DMS53 (cell line): ENCODE measurements at regions not wholly inside any gene's neighbourhood (a gene's known extent, or its start where the extent isn't known, plus 50 kb on each side); places are given as distances from the start of the nearest gene placed in this dataset.
A peak's percentile ranks its signal among the peaks of the same experiment; 100 is the strongest.

Source experiments
- DNase-seq: peaks from one replicate; lab custom pipeline; 2025; lab: John Stamatoyannopoulos, UW

DNA sequence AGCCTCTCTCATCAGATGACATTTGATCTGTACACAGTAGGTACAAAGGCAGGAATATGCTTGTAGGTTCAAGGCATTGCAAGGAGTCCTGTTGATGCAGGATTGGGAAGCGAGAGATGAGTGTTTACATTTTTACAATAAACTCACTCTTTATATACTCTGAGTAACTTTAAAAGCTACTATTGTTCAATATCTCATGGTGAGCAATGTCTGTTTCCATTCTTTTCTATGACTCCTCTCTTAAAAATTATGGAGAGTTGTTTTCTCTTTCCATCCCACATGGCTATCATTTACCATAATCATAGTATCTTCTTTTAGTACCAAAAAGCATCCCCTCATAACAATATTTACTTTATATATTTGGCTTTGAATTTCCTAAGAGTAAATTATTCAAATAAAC, 314.0 kb upstream of the CDIN1 start:
- no peak for DNase-seq

DNA sequence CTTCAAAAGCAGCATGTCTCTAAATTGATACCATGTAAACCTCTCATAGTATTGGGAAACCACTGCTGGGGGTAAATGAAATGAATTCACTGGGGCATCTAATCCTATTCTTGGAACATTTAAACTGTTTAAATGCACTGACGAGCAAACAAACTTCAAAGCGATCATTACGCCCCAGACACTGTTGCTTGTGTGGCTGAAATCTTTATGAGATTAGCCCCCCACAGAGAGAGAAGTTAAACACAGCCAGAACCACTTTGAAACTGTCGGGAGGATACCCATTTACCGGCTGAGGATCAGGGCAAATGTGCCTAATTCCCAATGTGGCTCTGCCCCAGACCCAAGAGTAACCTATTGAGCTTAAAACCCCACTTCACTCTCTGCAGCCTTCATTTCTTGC, 308.4 kb upstream of the CDIN1 start:
- DNase-seq: no peak

DNA sequence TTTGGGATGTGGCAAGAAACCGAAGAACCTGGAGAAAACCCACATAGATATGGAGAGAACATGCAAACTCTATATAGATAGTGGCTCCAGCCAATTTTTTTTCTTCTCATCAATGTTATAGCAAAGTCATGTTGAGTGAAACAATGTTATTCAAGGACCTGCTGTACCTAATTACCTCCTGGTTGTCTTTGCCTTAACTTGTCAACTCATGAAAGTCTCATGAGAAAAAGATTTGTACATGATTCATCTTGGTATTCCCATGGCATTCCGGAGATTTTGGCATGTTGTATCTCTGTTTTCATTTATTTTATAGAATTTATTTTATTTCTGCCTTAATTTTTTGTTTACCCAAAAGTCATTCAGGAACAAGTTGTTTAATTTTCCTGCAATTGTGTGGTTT, 303.8 kb upstream of the CDIN1 start:
- no peak for DNase-seq

DNA sequence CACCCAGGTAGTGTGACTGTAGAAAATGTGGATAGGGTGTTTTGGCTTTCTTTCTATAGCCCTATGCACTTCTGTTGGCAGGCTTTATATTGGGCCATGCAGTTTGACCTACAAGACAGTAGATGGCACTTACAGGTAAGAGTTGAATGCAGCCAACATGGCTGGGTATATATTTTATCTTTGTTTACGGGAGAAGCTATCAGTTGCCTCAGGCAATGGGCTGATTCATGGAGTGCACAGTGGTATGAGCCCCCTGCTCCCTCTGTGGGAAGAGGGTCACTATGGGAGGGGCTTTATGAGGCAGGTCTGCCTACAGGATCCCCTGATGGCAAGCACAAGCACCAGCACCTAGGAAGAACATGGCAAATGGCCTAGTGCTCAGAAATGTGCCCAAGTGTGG, 301.2 kb upstream of the CDIN1 start:
- peak; percentile 51 for DNase-seq

DNA sequence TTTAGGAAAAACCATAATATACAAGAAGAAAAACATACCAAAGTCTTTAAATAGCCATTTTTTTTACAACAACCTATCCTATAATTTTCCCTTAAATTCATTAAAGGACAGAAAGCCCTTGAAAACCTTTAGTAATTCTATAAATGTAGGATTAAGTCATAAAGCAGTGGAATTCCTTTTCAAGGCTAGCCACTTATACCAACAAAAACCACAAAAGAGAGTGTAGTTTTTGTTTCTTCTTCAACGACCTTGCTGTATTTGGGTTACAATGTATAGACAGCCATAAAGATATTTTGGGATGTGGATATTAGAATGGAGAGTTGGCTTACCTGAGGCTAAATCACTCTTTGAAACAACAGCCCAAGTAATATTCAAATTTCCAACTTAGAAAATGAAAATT, 296.6 kb upstream of the CDIN1 start:
- DNase-seq: no peak

DNA sequence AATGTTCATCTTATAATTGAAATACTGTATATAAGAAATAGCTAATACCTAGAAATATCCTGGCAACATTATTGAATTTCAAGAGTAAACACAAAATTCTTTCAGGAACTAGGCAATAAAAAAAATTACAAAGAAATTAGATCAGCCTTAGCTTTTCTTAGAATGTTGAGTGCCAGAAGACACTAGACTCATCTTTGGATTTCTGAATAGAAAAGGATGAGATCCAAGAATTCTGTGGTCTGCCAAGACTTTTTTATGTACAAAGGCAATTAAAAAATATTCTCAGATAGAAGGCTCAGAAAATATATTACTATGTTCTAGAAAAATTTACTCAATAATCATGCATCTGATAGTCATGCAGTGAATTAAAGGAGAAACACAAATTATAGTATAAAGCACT, 294.5 kb upstream of the CDIN1 start:
- DNase-seq: no peak

DNA sequence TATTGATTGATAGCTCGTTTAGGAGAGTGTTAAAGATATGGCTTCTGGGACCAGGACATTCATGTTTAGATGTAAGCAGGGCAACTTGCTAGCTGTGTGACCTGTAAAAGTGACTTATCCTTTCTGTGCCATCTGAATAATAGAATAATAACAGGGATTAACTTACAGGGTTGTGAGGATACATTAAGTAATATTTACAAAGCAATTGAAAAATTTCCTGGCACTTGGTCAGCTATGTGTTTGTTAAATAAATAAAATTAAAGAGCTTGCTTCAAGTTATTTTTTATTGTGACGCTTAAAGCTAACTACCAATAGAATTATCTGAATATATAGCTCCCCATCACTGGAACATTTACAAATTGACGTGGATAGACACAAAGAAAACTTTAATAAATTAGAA, 287.9 kb upstream of the CDIN1 start:
- DNase-seq: peak; percentile 67

DNA sequence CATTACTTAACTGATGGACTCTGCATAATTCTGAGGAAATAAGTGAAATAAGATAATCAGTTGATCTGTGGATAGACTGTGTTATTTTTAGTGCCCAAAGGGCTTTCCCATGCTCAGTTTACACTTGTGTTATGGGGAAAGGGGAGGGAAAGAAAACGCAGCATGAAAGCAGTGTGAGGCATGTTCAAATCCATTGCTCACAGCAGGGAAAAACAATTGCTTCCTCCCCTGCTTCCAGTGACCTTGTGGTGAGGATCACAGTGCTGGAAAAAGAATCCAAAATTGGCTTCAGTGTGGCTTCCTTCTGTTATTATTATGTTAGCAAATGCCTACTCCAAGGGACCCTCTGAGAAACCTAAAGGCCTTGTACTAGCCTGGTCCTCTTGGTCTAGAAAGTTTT, 285.1 kb upstream of the CDIN1 start:
- DNase-seq: no peak

DNA sequence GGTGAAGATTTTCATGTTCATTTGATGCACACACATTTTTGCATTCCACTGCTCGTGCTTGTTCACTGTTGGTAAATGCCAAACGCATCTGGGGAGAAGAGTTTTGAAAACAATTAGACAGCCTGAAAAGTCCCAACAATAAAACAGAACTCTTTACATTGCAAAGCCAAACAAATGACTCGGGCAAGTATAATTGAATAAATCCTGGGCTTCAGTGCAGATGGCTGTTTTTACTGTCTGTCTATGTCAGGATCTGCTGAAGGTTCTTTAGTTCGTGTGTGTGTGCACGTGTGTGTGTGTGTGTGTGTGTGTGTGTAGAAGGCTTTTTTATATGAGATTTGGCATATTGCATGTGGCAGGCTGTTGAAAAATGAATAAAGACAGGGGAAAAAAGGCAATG, 277.5 kb upstream of the CDIN1 start:
- DNase-seq: no peak

DNA sequence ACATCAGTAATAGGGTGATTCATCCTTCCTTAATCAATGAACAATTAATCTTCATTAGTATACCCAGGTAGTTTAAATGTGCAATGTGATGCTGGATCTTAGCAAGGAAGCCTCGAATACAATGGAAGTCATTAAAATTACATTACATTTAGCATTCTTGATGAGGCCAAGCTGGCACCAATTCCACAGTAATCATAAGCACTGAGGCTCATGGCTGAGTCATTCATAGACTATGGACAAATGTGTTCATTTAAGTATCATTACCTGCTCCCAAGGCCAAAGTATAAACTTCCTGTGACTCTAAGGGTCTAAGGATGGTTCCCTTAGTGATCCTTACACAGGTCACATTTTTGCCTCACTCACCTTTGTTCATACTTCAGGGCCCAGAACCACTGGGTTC, 266.4 kb upstream of the CDIN1 start:
- no peak for DNase-seq

DNA sequence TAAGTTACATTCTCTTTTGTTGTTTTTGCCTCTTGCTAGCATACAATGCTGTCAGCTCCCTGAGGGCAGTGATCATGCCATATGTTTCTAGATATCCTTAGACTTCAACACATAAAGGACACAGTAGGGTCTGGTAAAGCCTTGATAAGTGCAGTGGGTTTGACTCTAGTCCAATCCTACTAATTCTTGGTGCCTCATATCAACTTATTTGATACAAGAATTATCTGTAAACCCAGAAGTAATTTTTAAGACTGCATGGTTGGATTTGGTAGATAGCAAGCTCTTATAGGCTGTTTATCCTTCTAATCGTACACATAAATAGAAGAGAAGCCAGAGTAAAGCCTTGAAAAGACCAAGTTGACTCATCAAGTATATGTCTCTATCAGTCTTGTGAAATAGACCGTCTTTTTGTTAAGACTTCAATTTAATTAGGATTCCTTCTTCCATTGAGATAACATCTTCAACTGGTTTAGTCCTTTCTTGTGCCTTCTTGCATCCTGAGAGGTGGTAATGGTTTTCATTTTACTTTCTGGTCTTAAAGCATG, 265.6 kb upstream of the CDIN1 start:
- DNase-seq: no peak

DNA sequence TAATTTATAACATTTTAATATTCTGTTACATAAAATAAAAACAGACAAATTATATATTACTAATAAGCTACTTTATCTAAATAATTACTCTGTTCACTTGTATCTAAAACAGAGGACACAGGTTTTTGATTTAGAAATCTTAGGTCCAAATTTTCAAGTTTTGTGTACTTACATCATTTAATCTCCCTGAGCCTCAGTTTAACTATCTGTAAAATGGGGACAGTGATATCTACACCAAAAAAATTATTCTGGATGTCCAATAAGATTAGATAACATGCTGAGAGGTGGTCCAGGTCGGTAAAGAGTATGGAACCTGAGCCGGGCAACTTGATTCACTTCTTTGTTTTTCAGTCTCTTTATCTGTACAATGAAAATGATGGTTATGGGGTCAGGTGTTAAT, 263.8 kb upstream of the CDIN1 start:
- no peak for DNase-seq

DNA sequence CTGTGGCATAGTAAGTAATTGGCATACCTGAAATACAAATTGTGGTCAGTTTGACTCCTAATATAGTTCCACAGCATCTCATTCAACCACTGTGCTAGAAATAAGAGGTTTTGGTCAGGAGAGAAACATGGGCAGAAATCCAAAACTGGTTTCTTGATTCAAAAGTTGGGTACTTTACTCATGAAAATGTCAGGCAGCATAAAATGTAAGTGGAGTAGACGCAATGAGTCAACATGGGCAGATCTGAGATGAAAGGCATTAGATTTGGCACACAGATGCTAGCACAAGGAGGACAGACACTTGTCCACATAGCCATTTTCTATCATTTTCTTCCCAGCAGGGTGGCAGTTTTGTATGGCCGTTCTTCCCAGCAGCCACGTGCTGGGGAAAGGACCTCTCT, 255.8 kb upstream of the CDIN1 start:
- DNase-seq: no peak

DNA sequence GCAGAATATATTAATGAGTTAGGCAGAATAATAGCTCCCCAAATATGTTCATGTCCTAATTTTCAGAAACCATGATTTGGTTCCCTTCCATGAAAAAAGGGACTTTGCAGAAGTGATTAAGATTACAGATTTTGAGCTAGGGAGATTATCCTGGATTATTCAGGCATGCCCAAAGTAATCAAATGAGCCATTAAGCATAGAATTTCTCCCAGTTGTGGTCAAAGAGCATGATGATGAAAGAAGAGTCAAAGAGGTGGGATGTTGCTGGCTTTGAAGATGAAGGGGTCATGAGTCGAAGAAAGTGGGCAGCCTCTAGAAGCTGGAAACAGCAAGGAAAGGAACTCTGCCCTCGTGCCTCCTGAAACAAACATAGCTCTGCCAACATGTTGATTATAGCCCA, 254.2 kb upstream of the CDIN1 start:
- no peak for DNase-seq

DNA sequence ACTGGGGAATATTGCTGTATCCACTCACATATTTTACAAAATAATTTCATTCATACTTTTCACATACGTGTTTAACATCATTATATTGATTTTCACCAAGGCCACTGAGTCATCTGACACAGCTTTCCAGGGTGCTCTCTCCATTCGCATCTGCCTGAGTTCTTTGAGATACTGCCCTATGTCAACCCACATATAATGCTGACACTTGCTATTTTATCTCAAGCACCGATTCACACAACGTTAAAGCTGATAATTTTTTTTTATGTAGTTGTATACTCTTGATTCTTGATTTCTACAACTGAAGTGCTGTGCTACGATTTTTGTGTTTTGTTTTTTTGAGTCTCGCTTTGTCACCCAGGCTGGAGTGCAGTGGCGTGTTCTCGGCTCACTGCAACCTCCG, 249.8 kb upstream of the CDIN1 start:
- DNase-seq: no peak

DNA sequence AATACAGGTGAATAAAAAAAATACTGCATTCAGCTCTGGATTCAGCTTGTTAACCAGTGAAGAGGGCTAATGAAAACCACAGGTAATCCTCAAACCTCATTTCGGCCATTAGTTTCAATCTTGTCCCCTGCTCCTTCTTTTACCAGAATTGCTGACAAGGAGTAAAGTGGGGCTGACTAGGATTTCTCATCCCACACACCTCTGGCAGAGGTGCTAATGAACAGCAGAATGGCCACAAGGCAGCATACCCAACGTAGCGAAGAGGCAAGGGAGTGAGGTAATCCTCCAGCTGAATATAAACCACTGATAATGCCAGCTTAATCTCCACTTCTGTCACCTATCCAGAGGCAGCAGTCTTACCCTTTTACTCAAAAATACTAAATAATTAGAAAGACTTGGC, 248.8 kb upstream of the CDIN1 start:
- DNase-seq: no peak

DNA sequence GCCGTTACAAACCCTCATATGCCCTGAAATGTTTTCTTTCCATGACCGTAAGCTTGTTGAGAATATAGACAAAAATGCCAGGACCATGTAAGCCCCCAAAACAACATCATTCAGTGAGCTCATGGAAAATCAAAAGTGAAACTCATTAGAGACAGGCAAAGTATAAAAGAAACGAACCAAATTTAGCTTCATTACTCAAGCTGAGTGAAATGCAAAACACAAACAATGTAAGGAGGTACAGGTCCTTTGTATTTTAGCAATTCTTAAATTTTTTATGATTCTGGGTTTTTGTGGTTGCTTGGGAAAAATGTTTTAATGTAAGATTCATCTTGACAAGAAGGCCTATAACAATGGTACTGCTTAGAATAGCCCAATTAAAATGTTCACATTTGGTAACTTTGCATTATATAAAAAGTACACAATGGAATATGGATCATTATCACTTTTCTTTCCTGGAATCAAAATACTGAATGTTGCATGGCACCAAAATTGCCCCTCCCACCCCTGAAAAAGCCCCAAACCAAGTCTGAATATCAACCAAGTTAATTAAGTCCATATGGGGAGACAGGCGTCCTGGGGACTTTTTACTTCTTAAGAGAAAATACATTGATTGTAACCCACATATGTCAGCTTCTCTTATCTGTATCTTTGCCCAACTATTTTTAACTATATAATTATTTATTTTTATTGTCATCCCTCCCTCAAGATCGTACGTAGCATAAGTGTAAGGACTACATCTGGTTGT, 247.7 kb upstream of the CDIN1 start:
- no peak for DNase-seq

DNA sequence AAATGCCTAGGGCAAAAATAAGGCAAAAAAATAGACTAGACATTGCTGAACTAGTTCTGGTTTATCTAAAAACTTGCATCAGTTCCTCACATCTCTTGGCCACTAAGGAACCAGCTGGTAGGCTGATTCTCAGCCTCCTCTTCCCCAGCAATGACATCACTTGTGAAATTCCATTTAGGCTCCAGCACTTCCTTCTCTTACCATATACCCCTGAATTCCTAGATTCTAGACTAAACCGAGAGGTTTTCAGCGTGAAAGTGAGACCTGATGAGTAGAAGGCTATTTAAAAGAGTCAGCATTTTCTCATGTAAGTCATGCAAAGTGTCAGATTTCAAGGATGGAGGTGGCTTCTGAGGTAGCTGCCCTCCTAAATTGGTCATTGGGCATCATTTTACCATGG, 247.1 kb upstream of the CDIN1 start:
- DNase-seq: no peak

DNA sequence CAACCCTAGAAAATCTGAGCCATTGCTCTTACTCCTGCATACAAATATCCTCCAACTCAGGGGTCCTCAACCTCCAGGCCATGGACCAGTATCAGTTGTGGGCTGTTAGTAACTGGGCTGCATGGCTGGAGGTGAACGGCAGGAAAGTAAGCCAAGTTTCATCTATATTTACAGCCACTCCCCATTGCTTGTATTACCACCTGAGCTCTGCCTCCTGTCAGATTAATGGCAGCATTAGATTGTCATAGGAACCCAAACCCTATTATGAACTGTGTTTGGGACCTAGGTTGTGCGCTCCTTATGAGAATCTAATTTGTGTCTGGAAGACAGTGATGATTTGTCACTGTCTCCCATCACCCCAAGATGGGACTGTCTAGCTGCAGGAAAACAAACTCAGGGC, 246.5 kb upstream of the CDIN1 start:
- no peak for DNase-seq

DNA sequence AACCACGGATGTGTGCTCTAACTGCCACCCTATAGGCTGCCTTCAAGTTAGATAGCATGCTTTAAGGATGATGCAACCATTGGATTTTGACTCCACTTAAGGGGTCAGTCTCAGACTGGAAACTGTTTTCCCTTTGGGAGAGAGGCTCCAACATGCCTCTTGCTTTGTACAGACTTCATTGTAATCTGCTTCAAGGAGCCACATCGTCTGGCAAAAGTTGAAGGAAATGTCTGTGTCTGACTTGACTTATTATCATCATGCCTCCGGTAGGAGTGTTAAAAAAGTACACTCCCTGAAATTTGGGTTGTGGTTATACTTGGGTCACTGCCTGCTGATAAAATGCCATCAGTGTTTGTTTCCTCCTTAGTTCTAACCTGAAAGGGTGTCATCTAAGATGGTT, 245.4 kb upstream of the CDIN1 start:
- DNase-seq: no peak

DNA sequence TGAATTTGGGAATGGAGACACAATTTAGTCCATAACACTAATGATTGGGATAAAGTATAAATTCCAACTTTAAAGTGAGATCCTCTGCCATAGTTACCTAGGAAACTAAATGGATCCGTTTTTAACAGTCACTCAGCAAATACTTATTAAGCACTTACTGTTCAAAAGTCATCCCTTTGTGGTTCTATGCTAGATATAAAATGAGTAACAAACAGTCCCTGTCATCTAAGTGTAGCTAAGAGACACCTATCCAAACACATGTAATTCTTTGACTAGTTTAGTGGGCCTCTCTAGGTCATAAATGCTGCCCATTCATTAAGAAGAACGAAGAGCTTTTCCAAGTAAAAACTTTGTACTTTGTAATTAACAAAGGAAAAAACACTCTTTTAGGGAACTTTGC, 244.2 kb upstream of the CDIN1 start:
- DNase-seq: no peak

DNA sequence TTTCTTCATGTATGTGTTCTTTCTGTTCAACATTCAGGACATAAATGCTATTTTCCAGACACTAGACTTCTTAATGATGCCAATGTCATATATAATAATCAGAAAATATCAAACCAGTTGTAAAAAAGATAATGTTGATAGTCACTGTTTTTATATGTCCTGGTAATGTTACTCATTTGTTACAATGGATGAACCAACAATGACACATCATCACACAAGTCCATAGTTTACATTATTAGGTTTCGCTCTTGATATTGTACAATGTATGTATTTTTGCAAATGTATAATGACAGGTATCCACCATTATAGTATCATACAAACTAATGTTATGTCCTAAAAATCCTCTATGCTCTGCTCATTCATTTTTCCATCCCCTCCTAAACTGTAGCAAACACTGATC, 243.8 kb upstream of the CDIN1 start:
- DNase-seq: no peak

DNA sequence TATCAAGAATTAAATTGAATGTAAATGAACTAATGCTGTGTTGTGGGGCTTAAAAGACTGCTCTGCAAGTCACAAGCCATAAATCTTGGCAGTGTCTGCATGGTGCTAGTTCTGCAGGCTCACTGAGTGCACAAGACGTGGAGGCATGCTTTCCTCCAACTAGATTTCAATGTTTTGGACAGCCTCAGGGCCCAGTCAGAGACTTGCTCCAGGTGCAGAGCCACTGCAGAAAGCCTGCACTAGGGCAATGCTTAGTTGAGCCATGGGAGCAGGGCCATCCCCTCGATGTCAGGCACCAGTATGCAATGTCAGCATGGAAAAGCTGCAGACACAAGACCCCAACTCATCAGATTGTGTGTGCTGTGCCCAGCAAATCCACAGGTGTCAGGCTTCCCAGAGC, 234.5 kb upstream of the CDIN1 start:
- no peak for DNase-seq

DNA sequence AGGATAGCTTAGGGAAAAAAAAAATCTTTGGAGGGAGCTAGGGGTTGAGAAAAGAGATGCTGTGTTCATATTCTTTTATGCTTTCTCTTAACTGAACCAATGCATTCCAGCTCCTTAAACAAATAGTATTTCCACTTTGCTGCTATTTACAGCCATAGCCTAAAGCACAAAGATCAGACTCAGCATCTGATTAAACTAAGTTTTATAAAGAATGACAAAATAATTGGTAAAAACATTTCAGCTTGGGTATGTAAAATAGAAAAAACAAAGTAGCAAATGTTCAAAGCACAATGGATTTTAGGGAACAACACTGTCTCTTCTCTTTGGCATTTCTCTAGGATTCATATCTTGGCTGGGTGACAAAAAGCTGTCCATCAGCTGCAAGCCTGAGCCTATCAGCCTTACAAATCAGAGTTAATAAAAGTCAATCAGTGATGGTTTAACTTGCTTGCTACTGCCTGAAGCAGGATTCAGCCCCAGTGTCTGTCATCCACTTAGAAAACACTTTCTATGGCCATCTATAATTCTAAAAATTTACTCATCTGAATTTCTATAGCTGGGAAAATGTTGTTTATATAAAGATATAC, 232.1 kb upstream of the CDIN1 start:
- no peak for DNase-seq
